ENCODE measurements at regions not wholly inside any gene's neighbourhood (a gene's known extent, or its start where the extent isn't known, plus 50 kb on each side); places are given as distances from the start of the nearest gene placed in this dataset.
A peak's percentile ranks its signal among the peaks of the same experiment; 100 is the strongest.

DNA sequence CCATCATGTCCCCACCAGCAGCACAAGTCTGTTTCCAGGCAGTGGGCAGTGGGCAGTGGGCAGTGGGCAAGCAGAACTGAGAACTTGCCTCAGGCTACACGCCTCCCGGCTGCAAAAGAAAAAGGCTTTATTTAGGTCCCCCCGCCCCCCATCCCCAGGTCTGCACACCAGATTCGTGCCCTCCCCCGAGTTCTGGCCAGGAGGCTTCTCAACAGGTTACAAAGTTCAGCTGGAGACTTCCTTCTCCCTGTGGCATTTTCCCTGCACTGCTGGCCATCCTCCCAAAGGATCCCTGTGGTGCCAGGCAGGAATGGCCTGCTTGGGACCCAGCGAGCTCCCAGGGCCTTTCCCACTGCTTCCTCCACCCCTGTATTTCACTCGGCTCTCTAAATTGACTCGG, 97.0 kb upstream of the TRIM2 start:
- no peak for DNase-seq

DNA sequence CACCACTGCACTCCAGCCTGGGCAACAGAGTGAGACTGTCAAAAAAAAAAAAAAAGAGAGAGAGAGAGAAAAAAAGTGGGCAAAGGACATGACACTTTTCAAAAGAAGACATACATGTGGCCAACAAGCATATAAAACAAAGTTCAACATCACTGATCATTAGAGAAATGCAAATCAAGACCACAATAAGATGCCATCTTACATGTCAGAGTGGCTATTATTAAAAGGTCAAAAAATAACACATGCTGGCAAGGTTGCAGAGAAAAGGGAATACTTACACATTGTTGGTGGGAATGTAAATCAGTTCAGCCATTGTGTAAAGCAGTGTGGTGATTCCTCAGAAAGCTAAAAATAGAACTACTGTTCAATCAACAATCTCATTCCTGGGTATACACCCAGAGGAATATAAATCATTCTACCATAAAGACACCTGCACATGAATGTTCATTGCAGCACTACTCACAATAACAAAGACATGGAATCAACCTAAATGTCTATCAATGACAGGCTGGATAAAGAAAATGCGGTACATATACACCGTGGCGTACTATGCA, 94.9 kb upstream of the TRIM2 start:
- no peak for DNase-seq

DNA sequence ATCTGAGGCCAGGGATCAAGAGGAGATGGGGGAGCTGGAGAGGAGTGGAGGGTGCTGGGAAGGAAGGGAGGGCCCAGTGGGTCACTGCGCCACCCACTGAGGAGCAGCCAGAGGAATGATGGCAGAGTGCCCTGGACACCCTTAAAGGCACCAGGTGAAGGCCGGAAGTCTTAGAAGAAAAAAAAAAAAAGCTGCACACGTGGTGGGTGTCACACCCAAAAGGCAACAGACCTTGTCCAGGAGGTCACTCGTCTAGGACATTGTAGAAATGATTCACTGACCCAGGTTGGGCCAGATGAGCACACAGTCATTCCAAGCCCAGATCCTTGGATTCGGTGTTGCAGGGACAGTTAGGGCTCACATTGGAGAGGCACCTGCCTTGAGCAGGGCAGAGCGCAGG, 93.5 kb upstream of the TRIM2 start:
- no peak for DNase-seq

DNA sequence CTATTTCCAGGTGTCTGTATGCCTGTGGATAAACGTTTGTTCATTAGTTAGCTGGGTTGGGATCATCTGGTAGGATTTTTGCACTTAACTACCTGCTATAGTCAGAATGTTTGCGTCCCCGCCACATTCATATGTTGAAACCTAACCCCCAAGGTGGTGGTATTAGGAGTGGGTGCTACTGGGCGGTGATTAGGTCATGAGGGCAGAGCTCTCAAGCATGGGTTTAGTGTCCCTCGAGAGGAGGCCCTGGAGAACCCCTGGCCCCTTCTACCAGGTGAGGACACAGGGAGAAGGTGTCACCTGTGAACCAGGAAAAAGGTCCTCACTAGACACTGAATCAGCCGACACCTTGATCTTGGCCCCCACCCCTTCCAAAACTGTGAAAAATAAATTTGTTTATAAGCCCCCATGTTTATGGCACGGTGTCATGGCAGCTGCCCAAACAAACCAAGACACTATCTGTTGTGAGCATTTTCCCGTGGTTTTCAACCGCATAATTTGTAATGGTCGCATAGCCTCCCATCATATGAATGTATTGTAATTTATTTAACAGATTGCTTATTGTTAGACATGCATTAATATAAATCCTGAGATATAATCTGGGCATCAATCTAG, 92.7 kb upstream of the TRIM2 start:
- no peak for DNase-seq

DNA sequence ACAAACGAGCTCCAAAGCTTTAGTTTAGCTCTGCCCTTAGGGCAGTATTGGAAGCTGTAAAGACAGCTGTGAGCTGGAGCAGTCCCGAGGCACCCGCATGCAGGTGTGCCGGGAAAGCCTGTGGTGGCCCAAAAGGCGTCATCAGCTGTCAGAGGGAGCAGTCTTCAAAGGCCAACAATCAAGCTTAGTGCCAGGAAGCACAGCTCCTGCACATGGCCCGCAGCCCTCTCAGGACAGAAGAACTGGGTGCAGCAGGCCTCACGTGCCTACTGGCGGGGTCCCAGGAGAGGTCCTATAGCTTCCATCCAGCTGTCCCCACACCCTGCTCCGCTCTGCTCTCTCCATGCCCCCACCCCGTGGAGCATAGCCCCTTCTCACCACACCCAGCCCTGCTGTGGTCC, 92.2 kb upstream of the TRIM2 start:
- DNase-seq, result no peak

DNA sequence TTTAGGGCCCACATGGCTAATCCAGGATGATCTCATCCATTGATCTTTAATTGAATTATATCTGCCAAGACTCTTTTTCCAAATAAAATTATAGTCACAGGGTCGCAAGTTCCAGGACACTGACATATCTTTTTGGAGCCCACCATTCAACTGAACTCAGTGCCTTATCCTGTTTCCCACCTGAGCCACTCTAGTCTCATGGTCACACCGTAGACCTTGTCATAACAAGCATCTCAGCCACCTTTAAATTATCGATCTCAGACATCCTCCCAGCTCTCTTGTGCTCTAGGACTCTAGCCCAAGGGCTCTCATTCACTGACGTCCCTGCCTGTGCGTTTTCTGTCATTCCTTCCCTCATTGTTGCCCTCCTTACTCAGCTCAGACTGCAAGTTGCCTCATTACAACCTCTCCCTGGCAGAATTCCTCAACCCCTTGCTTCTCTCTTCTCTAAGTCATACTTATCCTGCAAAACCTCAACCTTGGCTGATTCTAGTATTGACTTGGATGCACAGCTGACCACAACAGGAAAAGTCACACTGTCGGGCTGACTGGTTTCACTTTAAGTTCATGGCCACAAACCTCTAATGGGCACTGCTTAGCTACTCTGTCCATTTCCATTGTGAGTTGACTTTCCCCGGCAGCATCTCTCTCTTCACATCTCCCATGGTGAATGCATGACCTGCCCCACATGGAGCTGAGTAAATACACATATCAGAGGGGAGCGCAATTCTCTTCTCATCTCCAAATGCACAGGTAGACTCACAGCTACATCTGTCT, 91.0 kb upstream of the TRIM2 start:
- peak; percentile 28 for DNase-seq

DNA sequence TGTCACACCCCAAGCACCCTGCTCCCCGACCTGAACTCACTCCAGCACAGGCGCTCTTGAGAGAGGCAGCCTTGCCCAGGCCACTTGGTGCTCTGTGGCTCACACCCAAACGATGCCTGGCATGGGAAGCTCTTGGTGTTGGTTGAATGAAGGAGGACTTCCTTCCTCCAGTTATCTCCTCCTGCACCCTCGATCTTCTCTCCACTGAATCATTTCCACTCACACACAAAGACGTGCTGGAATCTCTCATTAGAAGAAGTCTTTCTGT, 90.5 kb upstream of the TRIM2 start:
- DNase-seq, result no peak

DNA sequence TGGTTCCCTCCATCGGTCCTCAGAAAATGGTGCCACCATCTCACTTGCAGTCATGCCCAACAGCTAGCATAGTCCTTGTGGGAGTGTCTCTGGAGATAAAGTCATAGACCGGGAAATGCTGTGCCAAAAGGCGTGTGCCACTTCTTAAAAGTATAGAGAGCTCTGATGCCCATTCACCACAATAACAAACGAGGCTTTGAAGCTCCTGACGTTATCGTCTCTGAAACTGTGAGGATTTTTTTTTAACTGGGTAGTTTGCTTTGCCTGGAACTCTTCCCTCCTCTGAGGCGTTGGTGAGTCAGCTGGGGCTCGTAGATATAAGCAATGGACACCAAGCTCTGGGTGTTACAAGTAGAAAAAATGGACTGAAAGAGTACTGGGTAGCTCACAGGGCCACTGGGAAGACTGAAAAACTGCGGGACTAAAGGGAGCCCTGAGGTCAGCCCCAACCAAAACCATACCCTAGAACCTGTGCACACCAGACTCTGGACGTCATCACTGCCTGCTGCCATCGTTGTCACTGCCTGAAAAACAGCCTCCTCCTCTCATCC, 89.4 kb upstream of the TRIM2 start:
- peak; percentile 67 for DNase-seq

DNA sequence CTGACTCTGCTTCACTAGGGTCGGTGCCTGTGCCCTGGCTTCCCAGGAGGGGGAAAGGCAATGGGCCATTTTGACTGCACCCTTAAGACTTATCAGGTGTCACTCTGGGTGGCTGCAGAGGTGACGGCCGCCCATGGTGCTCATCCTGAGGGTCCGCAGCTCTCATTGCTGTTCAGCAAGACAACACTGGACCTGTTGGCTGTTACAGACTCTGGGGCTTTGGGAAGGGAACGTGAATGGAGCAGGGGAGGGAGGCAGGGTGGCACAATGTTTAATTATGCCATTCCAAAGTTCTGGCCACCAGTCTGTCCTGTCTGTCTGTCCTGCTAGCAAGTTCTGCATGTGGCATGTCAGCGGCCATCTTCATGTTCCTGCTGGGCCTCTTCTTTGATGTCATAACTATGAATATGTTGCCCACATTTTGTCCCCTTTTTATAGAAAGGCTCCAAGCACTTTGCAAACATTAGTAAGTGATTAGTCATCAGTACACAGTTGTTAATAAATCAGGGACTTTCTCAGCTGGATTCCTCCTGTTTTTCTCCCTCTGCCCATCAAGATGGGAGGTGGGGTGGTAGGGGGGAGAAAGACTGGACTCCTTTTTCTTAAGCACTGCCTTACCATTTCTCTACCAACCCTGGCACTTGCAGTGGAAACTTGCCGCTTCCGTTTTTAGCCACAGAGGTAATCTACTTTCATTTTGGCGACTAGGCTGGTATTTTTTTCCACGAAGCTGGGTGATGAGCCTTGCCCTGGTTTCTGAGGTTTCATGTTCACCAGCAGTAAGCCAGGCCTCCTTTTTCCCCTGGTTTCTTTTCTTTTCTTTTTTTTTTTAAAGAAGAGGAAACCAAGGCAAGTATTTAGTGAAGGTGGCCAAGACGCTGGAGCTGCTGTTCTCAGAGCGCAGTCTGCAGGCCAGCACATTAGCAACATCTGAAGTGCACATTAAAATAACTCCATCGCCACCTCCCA, 88.6 kb upstream of the TRIM2 start:
- peak; percentile 83 for DNase-seq

DNA sequence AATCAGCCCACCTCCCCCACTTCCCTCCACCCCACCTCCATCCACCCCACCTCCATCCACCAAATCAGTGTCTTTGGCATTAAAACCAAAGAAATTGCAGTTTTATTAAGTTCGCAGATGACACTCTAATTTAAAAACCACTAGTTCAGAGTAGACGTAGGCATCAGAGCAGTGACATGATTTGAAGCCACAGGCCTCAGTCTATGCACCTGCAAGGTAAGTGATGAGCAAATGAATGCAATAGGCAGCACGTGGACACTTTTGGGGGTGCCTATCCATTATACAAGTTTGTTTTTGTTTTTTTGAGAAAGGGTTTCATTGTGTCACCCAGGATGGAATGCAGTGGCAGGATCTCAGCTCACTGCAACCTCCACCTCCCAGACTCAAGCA, 88.0 kb upstream of the TRIM2 start:
- DNase-seq, result no peak

DNA sequence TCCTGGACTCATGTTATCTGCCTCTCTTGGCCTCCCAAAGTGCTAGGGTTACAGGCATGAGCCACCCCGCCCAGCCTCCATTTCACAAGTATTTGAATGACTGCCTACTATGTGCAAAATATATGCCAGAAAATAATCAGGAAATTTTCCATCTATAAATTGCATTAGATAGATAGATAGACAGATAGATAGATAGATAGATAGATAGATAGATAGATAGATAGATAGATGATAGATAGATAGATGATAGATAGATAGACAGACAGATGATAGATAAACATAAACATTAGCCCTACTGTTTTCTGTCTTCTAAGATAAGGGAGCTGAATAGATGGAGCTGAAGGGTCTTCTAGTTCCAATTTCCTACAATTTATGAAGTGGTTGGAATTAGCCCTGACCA, 87.4 kb upstream of the TRIM2 start:
- DNase-seq, result no peak

DNA sequence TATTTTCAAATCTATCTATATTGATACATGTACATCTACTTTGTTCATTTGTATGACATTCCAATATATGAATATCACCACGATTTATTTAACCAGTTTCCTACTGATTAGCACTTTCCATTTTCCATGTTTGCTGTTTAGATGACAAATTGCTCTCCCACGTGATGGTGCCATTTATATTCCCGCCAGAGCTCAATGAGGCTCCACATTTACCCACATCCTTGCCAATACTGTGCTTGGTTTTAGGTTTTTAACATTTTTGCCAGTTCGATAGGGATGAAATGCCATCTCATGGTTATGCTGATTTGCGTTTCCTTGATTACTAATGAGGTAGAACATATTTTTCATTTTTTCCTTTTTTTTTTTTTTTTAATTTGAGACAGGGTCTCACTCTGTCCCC, 86.7 kb upstream of the TRIM2 start:
- DNase-seq, result no peak

DNA sequence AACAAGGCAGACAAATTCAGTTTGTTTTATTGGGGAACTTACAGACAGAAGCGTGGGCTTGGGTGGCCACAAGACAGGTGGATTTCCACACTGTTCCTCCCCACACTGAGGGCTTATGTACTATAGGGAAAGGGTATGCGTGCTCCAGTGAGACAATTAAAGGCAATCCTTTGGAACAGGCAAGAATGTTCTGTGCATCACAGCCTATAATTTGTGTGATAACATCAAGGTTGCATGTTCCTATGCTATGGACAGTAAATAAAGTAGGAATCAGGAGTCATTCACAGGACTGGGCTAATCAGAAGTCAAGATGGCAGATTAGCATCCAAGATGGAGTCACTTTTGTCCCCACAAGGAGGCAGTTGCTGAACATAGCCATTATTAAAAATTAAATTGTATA, 84.6 kb upstream of the TRIM2 start:
- no peak for DNase-seq

DNA sequence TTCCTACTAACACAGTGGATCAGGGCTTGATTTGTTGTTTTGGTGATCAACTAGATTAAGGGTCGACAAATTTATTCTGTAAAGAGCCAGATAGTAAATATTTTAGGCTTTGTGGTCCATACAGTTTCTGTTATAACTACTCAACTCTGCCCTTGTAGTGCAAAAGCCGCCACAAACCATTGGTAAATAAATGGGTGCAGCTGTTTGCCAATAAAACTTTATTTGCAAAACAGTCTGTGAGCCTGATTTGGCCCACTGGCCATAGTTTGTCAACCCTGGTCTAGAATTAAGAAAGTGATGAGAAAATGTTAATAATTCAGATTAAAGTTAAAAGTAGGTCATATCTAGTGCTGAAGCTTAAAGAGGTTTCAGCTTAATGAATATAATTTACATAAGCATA, 84.0 kb upstream of the TRIM2 start:
- no peak for DNase-seq

DNA sequence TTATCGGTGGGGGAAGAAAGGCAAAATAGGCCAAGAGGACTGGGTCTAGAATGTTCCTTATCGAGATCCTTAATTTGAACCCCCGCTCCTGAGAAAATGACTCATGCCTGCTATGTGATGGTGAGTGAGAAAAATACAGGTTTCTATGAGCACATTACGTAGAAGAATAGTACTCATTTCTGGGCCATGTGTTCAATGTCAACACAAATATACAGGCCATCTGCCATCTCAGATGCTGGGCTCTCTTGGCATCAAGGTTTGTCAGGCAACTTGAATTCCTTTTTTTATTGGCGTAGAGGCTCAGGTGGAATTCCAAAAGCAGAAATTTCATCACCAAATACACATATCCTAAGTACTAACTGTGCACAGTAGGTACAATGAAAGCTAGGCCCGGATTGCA, 81.4 kb upstream of the TRIM2 start:
- DNase-seq, result no peak

DNA sequence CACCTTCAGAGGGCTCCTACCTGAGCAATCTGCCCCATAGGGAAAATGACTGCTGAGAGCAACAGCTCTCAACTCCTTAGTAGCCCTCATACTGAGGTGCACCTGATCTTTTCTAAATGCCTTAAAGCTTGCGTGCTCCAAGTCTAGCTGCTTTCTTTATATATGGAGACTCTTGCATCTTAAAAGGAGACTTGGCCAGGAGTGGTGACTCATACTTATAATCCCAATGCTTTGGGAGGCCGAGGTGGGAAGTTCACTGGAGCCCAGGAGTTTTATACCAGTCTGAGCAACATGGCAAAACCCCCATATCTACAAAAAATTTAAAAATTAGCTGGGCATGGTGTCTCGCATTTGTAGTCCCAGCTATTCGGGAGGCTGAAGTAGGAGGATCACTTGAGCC, 78.1 kb upstream of the TRIM2 start:
- peak; percentile 22 for DNase-seq

DNA sequence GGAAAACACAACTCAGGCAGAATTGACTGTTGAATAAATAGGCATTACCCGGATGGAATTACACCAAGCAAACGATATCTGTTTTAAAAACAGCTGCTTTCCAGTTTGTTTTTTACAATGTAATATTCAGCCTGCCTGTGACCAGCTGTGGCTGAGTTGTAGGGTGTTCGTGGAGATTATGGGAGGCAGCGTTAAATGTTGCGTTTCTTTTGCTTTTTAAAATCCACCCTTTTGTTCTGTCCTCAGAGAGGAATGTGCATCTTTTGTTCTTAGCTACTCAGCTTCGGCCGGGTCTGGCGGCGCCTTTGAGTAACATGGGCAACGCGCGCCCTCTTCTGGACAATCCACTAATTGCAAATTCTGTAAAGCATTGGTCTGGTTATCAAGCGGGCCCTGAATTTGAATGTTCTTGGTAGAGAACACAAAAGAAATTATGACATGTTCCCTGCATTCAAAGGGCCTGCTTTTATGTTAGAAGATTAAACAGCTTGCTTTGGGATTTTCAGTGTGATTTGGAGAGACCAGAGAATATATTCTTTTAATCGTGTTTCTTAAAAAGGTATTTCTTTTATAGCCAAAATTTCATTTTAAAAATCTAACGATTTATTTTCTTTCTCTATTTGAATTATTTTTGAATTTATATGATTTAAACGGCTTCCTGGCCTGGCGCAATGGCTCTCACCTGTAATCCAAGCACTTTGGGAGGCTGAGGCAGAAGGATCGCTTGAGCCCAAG, 76.3 kb upstream of the TRIM2 start:
- DNase-seq, result peak; percentile 79

DNA sequence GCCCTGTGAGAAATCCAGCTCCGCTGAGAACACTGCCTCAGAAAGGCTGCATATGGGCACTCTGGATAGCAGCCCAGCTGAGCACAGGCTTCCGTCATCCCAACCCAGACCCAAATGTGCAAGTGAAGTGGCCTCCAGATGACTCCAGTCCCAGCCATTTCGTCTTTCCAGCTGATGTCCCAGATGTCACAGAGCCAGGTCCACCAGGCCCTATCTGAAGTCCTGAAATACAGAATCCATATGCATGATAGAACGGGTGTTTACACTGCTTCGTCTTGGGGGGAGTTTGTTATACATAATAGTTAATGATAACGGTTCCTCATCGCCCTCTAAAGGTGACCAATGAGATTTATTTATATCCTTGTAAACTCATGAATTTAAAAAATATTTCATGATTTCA, 72.6 kb upstream of the TRIM2 start:
- DNase-seq, result no peak

DNA sequence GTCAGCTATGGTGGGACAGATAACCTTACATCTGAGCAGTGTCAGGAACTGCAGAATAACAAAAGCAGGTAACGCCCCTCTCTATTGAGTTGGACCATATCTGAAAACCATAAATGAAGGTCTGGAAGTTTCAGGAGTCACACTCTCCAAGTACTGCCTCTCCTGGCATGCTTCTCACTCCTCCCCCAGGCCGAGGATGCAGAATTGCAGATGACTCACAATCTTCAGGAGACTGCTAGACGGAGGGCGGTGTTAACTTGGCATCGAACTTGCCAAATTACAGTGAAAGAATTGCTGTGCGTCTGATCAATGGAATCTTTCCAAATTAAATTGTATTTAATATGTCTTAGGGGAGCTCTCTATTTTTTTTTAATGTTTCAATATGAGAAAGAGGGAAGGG, 67.1 kb upstream of the TRIM2 start:
- DNase-seq, result peak; percentile 94

DNA sequence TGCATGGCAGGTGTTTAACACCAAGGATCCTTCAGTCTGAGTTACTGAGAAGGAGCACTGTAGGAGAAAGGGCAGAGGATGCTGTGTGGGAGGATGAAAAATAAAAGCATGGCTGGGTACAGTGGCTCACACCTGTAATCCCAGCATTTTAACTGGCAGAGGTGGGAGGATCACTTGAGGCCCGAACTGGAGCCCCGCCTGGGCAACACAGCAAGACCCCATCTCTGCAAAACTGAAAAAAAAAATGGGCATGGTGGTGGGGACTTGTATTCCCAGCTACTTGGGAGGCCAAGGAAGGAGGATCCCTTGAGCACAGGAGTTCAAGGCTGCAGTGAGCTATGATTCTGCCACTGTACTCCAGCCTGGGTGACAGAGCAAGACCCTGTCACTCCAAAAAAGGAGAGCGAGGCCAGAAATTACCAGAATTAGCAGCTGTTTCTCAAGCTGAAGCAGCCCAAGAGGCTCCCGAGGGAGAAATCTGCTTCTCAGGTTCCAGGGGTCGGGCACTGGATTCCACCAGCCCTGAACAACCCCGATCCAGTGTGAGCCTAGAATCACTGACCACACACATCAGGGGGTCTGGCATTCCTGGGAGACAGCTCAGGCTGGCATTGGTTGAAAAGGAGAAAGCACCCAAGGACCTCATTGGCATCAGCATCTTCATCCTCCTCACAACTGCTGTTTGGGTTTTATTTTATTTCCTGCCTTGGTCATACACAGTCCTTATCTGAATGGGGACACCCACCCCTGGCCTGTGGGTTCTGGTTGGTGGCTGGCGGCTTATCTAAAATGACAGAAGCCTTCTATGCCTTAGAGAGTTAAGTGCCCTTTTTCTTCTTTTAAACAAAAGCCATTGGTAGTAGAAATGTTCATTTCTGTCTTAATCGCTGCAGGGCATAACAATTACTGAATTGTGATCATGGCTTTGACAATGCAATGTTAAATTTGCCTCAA, 66.3 kb upstream of the TRIM2 start:
- no peak for DNase-seq

DNA sequence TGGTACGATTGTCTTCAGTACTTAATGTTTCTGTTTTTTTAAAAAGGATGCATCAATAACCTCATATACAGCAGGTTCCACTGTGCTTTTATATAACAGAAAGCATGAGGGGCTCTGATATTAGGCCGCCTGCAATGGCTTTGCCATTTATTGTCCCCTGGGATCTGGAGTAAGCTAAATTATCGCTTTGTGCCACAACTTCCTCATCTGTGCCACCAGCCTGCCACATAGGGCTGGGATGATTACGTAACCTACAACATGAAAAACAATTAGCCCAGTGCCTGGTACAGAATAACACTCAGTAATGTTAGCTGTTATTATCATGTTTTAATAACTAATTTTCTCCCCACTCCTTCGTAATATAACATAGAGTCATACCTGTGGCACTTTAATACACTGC, 65.5 kb upstream of the TRIM2 start:
- DNase-seq, result no peak

DNA sequence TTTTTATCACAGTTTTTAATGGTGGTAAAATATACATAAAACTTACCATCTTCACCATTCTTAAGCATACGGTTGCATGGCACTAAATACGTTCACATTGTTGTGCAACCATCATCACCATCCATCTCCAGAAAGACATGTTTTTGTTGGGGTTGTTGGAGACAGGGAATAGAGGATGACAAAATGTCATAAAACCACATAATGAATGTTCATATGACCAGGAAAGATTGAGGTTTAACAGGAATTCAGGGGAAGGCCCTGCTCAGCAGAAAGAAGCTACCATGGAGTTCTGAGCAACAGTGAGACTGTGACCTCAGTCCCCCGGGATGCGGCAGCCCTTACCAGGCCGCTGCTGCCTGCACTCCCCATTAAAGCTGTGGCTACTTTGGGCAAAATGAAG, 63.9 kb upstream of the TRIM2 start:
- peak; percentile 91 for DNase-seq
